ENCODE measurements at regions not wholly inside any gene's neighbourhood (a gene's known extent, or its start where the extent isn't known, plus 50 kb on each side); places are given as distances from the start of the nearest gene placed in this dataset.

- TF ChIP-seq SP1 (IDR thresholded peaks at IDR 0.05) = no peak
- no peak for TF ChIP-seq ARNT (IDR thresholded peaks at IDR 0.05)
- no peak for TF ChIP-seq TARDBP (IDR thresholded peaks at IDR 0.05)
- no peak for TF ChIP-seq FOXA1 (IDR thresholded peaks at IDR 0.05)
- no peak for TF ChIP-seq FOXM1 (IDR thresholded peaks at IDR 0.05; ENCODE audit: borderline replicate concordance)
- TF ChIP-seq NFRKB (IDR thresholded peaks at IDR 0.05) = no peak
- TF ChIP-seq ELF4 (IDR thresholded peaks at IDR 0.05) = no peak
- no peak for TF ChIP-seq ZNF384 (IDR thresholded peaks at IDR 0.05)
- no peak for TF ChIP-seq SUZ12 (IDR thresholded peaks at IDR 0.05)
- TF ChIP-seq LEF1 (IDR thresholded peaks at IDR 0.05; ENCODE audit: borderline replicate concordance) = no peak
- no peak for TF ChIP-seq FOXK2 (IDR thresholded peaks at IDR 0.05)
- no peak for TF ChIP-seq BHLHE40 (IDR thresholded peaks at IDR 0.05; ENCODE audit: borderline replicate concordance)
These were observed 647.0 kb upstream of the NXPH2 start for GRCh38 chr2:139427164-139427563.
